CD1c-positive myeloid dendritic cell (primary cell): ENCODE measurements at regions not wholly inside any gene's neighbourhood (a gene's known extent, or its start where the extent isn't known, plus 50 kb on each side); places are given as distances from the start of the nearest gene placed in this dataset.
"Not testable (repeated sequence)": the region's sequence is repeated elsewhere in the genome, so short reads cannot be mapped to it uniquely, and the experiment has no call there.

Experiments used
- DNase-seq: peaks from one replicate; pipeline ENCODE4 v3.0.0-alpha.2; 2016; ENCODE audit errors: extremely low spot score

DNA sequence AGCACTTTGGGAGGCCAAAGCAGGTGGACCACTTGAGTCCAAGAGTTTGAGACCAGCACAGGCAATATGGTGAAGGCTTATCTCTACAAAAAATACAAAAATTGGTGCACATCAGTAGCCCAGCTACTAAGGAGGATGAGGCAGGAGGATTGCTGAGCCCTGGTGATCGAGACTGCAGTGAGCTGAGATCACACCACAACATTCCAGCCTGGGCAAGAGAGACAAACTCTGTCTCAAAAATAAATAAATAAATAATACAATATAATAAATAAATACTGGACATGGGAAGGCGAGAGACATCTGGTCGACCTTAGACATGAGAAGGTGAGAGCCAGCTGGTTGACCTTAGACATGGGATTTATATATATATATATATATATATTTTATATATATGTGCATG lies 119.8 kb upstream of the SLC38A4 start:
- no peak for DNase-seq

- DNase-seq: no peak
Observed at GRCh38 chr12:46946137-46946536, 120.3 kb upstream of the SLC38A4 start.

GRCh38 chr12:46948936-46949545 lies 123.2 kb upstream of the SLC38A4 start:
- DNase-seq: no peak

- DNase-seq: no peak
Observed at GRCh38 chr12:46950094-46950493, 124.3 kb upstream of the SLC38A4 start.

DNA sequence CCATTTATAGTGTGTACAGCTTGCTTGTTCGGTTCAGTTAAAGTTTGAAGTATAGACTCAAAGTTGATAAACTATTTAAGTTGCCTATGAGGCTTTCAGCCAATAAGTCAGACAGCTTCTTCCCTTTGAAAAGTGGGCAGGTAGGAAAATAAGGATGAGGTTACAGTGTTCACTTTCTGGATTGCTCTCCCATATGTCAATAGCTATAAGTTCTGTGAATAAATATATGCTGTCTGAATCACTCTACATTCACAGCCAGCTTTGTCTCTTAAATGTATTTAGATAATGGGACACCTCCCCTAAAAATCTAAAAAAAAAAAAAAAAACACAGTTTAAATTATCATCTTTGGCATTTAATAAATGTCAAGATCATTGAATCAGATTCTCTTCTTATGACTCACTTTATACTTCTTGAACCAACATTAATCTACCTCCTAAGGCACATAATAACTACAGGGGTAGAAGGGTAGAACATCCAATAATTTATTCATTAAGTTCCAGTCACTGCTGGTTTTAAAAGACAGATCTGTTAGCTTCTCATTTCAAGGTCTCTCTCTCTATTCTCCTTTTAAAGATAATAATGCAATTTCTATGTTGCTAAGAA lies 126.4 kb upstream of the PCED1B start:
- no peak for DNase-seq

DNA sequence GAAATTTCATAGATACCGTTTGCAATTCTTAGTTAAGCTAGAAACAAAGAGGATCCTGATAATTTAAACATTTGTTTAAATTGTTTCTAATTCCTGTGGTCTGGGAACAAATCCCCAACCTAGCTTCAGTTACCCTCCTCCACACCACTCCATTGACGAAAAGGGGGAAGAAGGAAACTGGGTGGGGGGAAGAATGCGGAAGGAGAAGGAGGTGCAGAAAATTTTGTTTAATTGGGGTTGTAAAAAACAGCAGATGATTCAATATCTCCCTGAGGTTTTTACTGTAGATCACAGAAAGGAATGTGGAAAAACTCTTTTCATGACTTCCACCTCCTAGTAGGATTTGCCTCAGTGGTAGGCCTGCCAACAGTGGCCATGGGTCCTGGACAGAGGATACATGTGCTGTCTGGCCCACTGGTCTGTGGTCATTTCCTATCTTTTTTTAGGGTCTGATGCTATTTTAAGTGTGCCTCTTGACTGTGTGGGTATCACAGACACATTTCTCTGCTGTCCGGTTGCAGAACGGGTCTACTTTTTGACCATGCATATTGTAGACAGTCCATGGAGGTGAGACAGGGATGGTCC lies 122.9 kb upstream of the PCED1B start:
- peak; percentile 2 for DNase-seq

DNA sequence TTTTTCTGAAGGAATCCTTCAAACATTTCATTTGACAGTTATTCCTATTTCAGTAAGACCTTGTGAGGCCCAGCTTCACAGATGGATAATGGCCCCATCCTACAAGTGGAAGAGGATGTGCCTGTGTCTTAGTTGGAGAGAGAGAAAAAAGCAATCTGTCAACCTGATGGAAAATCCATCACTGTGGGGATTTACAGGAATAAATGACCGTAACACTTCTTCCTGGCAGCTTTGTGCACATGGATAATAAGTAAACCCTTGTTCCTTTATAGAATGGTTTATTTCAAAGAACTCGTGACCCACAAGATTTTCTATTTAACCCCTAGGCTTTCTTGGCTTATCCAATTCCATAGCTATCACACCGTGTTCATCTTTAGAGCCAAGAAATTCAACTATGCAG lies 121.4 kb upstream of the PCED1B start:
- no peak for DNase-seq

DNA sequence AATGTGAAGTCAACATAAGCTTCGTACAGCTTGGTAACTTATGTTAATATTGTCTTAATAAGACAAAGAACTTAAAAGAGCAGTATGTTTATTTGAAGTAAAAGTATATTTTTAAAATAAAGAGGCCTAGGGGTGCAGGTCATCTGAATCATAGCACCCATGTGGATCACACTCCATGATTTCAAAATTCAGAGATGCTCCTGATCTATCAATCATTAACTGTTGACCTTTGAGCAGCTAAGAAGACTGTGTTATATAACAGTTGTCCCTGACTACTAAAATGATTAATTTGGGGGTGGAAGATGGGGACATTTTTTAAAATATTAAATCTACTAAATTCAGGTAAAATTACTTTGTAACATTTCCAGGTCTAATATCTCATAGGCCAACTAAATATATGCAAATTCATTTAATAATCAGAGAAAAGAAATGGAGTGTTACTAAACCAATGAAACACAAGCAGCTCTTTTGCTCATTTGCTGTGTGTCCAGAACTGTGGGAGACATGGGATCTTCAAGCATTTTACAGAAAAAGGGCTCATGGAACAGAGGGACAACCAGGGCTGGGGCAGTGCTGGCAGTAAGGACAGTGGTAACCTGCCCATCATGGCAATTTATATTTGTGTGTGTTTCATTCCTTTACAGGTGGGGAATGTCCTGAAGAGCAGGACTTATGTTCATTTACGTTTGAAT lies 120.7 kb upstream of the PCED1B start:
- DNase-seq: no peak

- no peak for DNase-seq
Observed at GRCh38 chr12:46959502-46959901, 119.9 kb upstream of the PCED1B start.

GRCh38 chr12:46960681-46961080 lies 118.7 kb upstream of the PCED1B start:
- no peak for DNase-seq

- DNase-seq: no peak
Observed at GRCh38 chr12:46963191-46963590, 116.2 kb upstream of the PCED1B start.

- no peak for DNase-seq
Observed at GRCh38 chr12:46963977-46964971, 115.1 kb upstream of the PCED1B start.

DNA sequence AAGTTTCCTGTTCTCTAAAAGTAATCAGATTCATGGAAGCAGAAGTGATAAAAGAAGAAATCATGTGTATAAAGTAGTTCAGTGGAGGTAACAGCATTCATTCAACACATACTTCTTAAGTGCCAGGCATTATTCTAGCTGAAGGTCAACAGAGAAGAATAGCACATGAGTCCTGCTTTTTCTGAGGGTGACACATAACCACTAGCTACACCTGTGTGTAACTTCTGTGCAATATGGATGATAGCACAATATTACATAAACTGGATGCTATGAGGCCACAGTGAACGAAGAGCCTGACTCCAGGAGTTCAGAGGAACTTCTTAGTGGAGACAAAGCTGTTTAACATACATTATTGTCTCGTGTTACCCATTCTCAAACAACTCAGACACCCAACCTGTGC lies 114.3 kb upstream of the PCED1B start:
- no peak for DNase-seq

DNA sequence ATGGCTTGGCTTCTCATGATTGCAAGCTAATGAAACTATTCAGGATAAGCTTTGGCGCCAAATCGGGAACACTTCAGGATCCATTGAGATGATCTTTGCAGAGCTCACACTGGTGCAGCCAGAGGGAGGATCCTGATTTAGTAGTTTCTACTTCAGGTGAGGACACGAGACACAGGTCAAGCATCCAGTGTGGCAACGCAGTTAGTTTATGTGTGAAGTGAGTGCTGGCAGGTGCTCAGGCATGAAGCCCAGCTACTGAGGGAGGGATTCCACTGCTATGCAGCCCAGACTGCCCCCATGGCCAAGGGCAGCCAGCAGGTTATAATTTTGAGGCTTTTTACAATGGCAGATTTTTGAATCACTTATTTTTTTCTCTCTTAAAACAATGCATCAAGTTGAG lies 113.5 kb upstream of the PCED1B start:
- DNase-seq: no peak

DNA sequence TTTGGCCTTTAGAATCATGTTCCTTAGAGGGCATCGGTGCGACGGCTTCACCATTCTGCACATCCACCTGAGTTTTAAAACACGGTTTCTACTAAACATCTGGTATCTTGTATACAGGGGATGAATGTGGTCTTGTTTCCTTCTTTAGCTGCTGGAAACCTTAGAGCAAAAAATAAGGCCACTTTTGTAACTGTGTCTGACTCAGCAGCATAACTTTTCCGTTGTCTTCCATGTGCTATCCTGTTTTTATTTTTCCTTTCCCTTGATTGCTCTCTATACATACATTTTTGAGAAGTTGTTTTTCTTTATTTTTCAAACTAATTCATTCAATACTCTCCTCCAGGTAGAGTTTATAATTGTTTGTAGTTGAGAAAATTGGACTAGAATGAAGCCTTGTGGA lies 108.8 kb upstream of the PCED1B start:
- DNase-seq: no peak

DNA sequence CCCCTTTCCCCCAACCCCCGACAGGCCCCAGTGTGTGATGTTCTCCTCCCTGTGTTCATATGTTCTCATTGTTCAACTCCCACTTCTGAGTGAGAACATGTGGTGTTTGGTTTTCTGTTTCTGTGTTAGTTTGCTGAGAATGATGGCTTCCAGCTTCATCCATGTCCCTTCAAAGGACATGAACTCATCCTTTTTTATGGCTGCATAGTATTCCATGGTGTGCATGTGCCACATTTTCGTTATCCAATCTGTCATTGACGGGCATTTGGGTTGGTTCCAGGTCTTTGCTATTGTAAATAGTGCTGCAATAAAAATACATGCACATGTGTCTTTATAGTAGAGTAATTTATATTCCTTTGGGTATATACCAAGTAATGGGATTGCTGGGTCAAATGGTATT lies 105.5 kb upstream of the PCED1B start:
- not testable (repeated sequence) for DNase-seq

- DNase-seq: no peak
Observed at GRCh38 chr12:46977871-46978375, 101.5 kb upstream of the PCED1B start.

DNA sequence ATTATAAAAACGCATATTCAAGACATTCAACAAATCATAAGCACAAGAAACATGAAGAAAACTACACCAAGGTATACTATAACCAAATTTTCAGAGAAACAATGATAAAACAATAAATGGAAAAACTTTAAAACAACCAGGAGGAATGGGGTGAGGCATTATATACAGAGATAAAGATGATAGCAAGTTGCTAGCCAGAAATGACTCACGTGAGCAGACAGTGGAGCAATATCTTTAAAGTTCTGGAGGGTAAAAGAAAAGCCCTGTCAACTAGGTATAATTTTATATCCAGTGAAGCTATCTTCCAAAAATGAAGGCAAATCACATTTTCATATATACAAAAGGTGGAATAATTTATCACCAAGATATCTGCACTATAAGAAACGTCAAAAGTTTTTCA lies 97.8 kb upstream of the PCED1B start:
- no peak for DNase-seq

DNA sequence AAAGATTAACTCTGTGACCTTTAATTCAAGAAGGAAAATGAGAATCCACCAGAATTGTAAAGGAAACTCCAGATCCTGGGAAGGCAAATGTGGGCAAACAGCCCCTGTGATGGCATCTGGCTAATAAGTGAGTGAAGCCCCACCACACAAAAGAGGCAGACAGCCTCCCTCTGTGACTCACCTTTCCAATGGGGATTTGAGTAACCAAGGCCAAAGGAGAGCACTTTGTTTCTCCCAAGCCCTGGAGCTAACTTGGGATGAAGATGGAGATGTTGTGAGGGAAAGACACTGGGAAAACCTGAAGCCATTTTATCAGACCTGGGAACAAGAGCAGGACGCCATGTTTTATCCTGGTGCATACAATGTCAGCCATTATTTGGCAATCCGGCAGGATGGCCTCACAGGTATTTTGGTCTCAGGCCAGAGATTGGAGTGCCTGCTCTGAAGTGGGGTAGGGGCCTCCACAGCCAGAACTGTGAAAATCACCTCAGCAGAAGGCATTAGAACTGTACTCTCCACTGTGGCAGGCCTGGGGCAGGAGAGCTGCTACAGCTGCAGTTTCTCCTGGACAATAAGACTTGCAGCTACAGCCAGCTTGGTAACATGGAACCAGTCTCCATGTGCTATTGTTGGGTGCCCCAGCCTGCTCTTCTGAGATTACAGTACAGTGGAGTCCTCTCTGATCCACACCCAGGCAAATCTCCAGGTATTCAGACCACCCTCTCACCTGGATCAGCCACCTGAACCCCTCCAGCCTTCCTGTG lies 96.6 kb upstream of the PCED1B start:
- no peak for DNase-seq

DNA sequence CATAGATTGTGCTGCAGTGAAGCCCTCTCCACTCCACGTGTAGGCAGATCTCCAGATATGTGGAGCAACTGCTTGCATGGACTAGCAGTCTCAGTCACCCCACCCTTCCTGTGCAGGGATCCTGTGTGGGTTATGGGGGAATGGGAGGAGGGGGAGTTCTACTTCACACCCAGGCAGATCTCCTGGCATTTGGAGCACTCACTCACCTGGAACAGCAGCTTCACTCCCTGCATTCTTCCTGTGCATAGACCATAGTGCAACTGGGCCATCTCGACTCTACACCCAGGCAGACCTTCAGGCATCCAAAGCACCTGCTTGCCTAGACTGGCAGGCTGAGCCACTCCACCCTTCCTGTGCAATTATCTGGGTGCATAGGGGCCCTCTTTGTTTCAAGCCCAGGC lies 96.0 kb upstream of the PCED1B start:
- DNase-seq: no peak
